Activated T-cell treated with anti-CD3 and anti-CD28 coated beads for 1 hour (primary cell): ENCODE measurements at regions not wholly inside any gene's neighbourhood (a gene's known extent, or its start where the extent isn't known, plus 50 kb on each side); places are given as distances from the start of the nearest gene placed in this dataset.

Experiments used
- DNase-seq: peaks from one replicate; pipeline ENCODE4 v3.0.0-alpha.2; 2020; ENCODE audit warnings: low read depth

DNA sequence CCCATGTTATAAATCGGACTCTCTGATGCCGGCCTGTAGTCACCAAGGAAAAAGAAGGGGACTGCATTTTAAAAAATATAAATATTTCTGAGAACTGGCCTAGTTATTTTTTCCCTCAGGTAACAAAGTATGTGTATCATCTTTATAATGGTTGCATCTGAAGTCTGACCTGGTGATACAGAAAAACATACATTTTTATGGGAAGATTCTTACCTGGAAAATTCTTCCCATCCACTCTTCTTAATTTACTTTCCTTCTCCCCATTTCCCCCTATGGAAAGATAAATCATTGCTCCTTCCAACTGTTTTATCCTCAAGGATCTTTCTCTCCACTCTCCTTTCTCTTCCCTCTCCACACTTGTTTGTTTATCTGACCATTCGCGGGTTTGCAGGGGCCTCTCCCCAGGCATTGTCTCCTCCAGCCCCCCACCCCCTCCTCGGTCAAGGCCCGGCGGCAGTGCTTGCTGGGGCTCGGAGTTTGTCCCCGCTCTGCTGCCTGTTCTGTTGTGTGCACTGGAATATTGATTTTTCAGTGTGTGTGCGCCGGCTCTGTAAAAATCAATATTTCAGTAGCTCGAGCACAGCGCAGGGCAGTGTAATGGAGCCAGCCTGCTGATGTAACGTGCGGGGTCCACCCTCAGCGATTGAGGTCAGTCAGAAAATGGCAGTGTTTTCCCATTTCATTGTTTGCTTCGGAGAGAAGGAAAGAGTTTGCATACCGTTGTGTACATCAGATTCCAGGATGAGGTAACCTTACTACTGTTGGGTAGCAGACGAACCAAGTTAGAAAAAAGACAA, 199.5 kb upstream of the NFE2L3 start:
- DNase-seq = no peak

DNA sequence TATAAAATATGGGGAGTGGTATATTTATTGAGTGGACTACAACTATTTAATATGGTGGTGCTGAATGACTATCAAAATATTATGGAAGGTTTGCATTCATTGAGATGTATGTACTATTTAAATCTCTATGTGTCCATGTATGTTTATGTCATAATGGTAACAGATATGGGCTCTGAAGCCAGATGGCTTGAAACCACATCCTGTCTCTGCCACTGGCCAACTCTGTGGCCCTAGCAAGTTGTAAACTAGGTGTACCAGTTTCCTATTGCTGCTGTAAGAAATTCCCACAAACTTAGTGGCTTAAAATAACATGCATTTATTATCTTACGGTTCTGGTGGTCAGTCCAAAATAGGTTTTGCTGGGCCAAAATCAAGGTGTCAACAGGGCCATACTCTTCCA, 198.1 kb upstream of the NFE2L3 start:
- DNase-seq = no peak

DNA sequence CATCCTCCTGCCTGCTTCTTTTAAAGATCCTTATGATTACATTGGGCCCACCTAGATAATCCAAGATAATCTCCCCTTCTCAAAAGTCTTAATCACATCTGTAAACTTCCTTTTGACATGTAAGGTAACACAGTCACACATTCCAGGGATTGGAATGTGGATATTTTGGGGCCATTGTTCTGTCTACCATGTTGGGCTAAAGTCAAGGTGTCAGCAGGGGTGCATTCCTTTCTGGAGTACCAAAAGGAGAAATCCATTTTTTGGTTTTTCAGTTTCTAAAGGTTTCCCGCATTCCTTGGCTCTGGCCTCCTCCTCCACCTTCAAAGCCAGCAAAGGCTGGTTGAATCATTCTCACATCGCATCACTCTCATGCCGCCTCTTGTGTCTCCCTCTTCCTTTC, 197.6 kb upstream of the NFE2L3 start:
- DNase-seq = no peak

- DNase-seq = no peak
Observed at GRCh38 chr7:25959168-25959734, 192.7 kb upstream of the NFE2L3 start.

DNA sequence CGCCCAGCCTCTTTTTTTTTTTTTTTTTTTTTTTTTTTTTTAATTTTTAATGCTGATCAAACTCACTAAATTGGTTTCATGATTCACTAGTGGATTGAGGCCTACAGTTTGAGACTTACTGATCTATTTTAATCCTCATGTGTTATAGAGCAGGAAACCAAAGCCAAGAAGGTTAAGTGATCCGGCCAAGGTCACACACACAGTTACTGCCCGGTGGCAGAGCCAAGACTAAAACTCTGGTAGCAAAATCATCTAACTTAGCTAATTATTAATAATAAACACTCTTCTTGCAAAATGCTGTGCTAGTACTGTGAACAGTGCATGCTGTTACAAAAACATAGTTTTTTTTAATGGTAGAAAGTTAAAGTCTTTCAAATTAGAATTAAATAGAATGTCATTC, 188.3 kb upstream of the NFE2L3 start:
- DNase-seq = no peak

DNA sequence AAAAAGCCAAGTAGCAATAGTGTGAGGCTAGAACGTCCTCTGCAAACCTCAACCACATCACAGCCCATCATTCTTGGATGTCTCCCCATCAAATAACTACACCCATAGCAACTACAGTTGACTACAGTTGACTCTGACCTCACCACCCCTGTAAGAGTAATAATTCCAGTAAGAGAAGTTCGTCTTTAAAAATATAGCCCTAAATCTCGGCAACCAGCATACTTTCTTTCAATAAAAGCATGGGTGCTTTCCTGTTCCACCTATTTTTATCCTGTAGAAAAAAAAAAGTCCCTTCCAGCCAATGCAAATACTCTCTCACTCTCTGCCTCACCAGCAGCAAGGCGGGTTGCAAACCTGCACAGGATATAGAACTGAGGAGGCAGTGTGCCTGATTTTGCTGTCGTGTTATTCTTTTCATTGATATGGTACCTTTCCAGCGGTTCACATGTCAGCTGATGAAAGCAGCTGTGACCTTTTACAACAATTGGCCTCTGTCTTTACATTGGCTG, 187.5 kb upstream of the NFE2L3 start:
- no peak for DNase-seq

GRCh38 chr7:25965405-25966123, 186.4 kb upstream of the NFE2L3 start:
- no peak for DNase-seq

DNA sequence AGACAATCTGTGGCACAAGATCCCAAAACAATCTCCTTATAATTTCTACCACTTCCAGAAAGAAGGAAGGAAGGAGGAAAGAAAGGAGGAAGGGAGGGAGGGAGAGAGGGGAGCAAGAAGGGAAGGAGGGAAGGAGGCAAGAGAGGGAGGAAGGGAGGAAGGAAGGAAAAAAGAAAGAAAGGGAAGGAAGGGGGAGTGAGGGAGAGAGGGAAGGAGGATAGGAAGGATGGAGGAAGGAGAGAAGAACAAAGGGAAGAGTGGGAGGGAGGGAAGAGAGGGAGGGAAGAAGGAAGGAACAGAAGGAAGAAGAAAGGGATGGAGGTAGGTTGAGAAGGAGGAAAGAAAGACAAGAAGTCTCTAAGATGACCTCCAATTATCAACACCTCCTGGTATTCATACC, 185.5 kb upstream of the NFE2L3 start:
- DNase-seq = no peak

DNA sequence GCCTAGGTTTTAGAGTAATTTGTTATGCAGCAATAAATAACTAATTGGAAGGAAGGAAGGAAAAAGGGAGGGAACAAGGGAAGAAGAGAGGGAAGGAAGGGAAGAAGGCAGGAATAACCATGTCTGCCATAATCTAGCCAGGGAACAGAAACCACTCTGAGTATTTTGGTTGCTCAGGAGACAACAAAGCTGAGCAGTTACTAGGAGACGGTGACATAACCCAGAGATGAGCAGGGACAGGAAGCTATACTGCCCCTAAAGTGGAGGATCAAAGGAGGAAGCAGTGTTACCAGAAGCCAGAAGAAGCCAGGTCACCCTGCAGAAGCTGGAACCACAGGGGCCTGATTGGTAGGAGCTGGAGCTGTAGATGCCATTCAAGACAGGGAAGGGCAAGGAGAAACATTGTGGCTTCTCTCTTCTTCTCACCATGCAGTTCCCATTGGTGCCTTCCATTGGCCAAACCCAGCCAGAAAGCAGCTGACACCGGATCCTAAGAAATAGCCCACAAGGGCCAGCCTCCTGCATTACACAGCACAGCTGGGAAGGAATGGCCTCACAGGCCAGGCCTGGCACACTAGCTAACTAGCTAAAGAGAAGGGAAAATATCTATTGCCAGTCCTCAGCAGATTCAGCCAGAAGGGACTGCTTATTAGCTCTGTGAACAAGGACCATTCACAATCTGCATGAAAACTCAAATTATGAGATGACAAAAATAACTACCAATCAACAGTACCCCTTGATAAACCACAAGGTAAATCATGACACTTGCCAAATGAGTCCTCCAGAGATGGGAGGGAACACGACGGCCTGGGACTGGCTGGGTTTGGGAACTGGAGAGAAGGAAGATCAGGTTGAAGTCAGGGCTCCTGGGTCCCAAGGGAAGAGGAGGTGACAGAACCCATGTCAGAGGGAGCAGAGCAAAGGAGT, 184.5 kb upstream of the NFE2L3 start:
- DNase-seq = no peak

DNA sequence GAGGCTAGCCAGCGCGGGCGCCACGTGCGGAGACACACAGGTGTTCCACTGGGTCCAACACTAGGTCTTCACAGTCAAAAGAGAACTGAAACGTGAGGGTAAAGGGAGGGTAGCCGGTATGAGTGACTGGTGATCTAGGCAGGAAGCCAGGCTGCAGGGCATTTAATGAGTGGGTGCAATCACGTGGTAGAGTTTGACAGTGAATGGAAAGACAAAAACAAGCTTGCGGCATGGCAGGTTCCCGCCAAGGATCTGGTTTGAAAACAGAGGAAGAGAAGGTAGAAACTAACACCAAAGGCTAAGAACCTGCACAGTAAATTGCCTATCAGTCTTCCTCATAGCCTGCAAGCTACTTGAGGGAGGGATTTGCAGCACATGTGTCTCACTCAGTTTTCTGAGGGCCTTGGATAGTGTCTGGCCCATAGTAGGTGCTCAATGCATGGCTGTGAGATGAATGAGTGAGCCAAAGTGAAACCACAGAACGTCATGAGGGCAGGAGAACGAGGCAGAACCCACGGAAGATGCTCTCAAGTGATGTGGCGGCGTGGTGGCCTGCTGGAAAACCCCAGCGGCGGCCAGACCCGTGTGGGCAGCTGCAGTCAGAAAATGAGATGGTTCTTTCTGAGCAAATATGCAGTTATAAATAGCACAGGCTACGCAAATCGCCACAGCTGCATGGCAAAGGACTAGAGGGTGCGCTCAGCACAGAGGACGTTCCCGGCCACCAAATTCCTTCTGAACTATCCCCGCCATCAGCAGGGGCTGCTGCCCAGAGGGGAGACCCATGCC, 183.6 kb upstream of the NFE2L3 start:
- DNase-seq = no peak

DNA sequence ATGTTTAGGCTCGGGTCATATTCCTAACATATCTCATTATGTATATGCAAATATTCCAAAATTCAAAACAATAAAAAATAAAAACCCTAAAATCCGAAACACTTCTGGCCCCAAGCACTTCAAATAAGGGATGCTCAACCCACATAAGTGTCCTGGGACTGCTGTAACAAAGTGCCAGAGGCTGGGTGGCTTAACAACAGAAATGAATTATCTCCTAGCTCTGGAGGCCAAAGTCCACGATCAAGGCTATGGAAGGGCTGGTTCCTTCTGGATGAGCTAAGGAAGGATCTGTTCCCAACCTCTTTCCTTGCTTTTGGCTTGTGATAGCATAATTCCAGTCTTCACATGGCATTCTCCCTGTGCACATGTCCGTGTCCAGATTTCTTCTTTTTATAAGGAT, 181.6 kb upstream of the NFE2L3 start:
- no peak for DNase-seq

DNA sequence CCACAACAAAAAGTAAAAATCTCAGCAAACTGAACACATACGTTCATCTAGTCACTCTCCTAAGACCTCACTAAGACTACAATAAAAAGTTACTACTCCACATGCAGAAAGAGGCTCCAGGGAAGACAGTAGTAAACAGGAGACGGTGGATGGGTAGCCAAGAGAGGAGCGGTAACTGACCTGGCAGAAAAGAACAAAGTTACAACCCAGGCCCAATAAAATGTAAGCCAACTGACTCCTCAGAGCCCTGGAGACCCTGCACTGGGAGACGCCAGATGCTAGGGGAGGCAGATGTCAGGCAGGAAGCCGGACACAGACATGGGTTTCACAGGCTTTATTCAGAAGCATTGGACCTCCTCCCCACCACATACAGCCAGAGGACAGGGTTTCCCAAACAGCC, 181.1 kb upstream of the NFE2L3 start:
- DNase-seq = no peak

GRCh38 chr7:25976630-25977029, 175.4 kb upstream of the NFE2L3 start:
- no peak for DNase-seq

DNA sequence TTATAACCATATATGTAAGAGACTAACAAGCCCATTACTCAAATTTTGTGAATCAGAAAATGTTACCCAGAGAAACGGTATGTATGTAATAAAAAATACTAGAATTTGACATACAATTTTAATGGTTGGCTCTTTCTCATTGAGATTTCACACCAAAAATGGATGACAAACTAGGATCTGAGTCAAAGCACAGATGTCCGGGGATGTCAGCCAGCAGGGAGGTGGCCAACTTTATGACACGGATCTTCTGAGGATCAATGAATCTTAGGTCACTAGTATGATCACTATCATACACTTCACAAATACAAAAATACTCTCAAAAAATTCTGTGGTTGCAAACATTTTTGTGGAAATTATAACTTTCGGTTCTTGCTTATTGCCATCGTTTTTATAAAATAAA, 173.5 kb upstream of the NFE2L3 start:
- no peak for DNase-seq

GRCh38 chr7:25979605-25980004, 172.4 kb upstream of the NFE2L3 start:
- no peak for DNase-seq

- no peak for DNase-seq
Observed at GRCh38 chr7:25982684-25983083, 169.3 kb upstream of the NFE2L3 start.

GRCh38 chr7:25985196-25985595, 166.8 kb upstream of the NFE2L3 start:
- DNase-seq = no peak

DNA sequence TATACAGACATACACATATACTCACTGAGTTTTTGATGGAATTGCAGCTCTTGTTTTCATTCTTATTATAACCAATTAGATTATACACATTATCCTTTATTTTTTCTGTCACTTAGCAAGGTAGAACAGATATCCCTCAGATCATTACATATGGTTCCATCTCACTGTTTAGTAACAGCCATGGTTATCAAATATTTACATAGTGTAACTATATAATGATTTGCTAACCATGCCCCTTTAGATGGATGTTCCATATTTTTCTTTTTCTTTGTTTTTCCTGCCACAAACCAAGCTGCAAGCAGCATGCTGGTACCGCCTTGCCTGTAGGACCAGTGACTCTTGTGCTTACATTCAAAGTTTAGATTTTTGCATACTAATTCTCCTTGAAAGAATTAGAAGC, 163.4 kb upstream of the NFE2L3 start:
- no peak for DNase-seq

GRCh38 chr7:25989140-25989705, 162.8 kb upstream of the NFE2L3 start:
- DNase-seq = no peak

GRCh38 chr7:25994433-25994994, 157.5 kb upstream of the NFE2L3 start:
- DNase-seq = no peak

DNA sequence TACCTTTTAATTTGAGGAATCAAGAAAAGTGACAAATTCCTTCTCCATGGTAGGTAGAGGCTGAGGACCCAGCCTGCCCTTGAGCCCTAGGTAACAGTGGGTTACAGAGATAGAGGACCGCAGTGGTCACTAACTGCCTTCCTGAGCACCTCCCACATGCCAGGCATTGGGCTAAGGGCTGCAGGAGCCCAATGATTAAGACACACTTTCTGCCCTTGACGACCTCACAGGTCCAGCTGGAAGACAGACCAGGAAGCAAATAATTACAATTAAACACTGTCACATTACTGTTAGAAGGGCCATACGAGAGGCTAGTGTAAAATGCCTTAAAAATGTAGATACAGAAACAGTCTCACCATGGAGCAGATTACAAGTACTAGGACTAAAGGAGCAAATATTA, 156.8 kb upstream of the NFE2L3 start:
- no peak for DNase-seq
